ENCODE measurements at regions not wholly inside any gene's neighbourhood (a gene's known extent, or its start where the extent isn't known, plus 50 kb on each side); places are given as distances from the start of the nearest gene placed in this dataset.

GRCh38 chr7:117944886-117945285, 71.6 kb upstream of the CTTNBP2 start:
- DNase-seq (ENCODE audit: low read depth, low spot score): no peak
- CTCF ChIA-PET: no interaction called here
- no peak overlapping the region for H3K4me3 ChIP-seq (ENCODE audit: low read depth, low read length)
- POLR2A ChIA-PET: no interaction called here
- no peak for TF ChIP-seq CTCF (IDR thresholded peaks at IDR 0.05; ENCODE audit: insufficient read depth, low read length, missing control alignments)

GRCh38 chr7:117946151-117946633, 73.0 kb upstream of the CTTNBP2 start:
- no peak for DNase-seq (ENCODE audit: low read depth, low spot score)
- CTCF ChIA-PET: no interaction called here
- POLR2A ChIA-PET: no interaction called here
- H3K4me3 ChIP-seq (ENCODE audit: low read depth, low read length): no peak overlapping the region
- TF ChIP-seq CTCF (IDR thresholded peaks at IDR 0.05; ENCODE audit: insufficient read depth, low read length, missing control alignments): no peak

GRCh38 chr7:117949232-117949631, 76.0 kb upstream of the CTTNBP2 start:
- ChIA-PET CTCF (no interaction called here), POLR2A (no interaction called here)
- no peak for DNase-seq (ENCODE audit: low read depth, low spot score)
- no peak overlapping the region for H3K4me3 ChIP-seq (ENCODE audit: low read depth, low read length)
- no peak for TF ChIP-seq CTCF (IDR thresholded peaks at IDR 0.05; ENCODE audit: insufficient read depth, low read length, missing control alignments)

- CTCF ChIA-PET: no interaction called here
- no peak for TF ChIP-seq CTCF (IDR thresholded peaks at IDR 0.05; ENCODE audit: insufficient read depth, low read length, missing control alignments)
- DNase-seq (ENCODE audit: low read depth, low spot score): no peak
- H3K4me3 ChIP-seq (ENCODE audit: low read depth, low read length): no peak overlapping the region
- POLR2A ChIA-PET: no interaction called here
Measured at GRCh38 chr7:117950601-117951260, 77.5 kb upstream of the CTTNBP2 start.

GRCh38 chr7:117951285-117951684, 78.0 kb upstream of the CTTNBP2 start:
- CTCF ChIA-PET: no interaction called here
- POLR2A ChIA-PET: no interaction called here
- no peak for TF ChIP-seq CTCF (IDR thresholded peaks at IDR 0.05; ENCODE audit: insufficient read depth, low read length, missing control alignments)

GRCh38 chr7:117951691-117952280, 78.5 kb upstream of the CTTNBP2 start:
- ChIA-PET POLR2A (no interaction called here), CTCF (no interaction called here)
- H3K4me3 ChIP-seq (ENCODE audit: low read depth, low read length): no peak overlapping the region
- TF ChIP-seq CTCF (IDR thresholded peaks at IDR 0.05; ENCODE audit: insufficient read depth, low read length, missing control alignments): no peak
- DNase-seq (ENCODE audit: low read depth, low spot score): no peak

More at GRCh38 chr7:117951285-117951684, 78.0 kb upstream of the CTTNBP2 start:
- no peak for DNase-seq (ENCODE audit: low read depth, low spot score)
- H3K4me3 ChIP-seq (ENCODE audit: low read depth, low read length): no peak overlapping the region

Measured in AG04449 (cell line).